GM21786 (cell line): ENCODE measurements at regions not wholly inside any gene's neighbourhood (a gene's known extent, or its start where the extent isn't known, plus 50 kb on each side); places are given as distances from the start of the nearest gene placed in this dataset.

Source experiments
- ATAC-seq: cut with Tn5 transposase; IDR thresholded peaks from one replicate; pipeline ENCODE4 v1.9.1; 2021; ENCODE audit not compliant: unreplicated experiment

DNA sequence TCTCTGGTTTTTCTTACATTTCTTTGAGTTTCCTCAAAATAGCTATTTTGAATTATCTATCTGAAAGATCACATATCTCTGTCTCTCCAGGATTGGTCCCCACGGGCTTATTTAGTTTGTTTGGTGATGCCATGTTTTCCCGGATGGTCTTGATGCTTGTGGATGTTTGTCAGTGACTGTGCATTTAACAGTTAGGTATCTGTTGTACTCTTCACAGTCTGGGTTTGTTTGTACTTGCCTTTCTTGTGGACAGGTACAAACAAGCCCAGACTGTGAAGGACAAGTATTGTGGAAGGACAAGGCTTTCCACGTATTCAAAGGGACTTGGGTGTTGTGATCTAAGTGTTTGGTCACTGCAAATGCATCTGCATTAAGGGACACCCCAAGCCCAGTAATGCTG lies 49.9 kb upstream of the TOP1 start:
- no peak for ATAC-seq
